Fibroblast of lung (primary cell): ENCODE measurements at regions not wholly inside any gene's neighbourhood (a gene's known extent, or its start where the extent isn't known, plus 50 kb on each side); places are given as distances from the start of the nearest gene placed in this dataset.

Experiments
- EZH2 ChIP-seq: IDR thresholded peaks from 2 replicates; pipeline ENCODE4 v1.5.1; 2012; ENCODE audit warnings: low read length, control low read depth, mild to moderate bottlenecking; ENCODE audit errors: missing control alignments
- TF ChIP-seq, protein P1 (sequence below), 2 donors: IDR thresholded peaks in 1 of 2; conservative IDR thresholded peaks in 1 of 2; 1 replicate in 1 of 2; 2 replicates in 1 of 2; pipeline ENCODE4 v1.5.1; 2011 to 2012; ENCODE audit warnings: low read length in 2 of 2, control low read depth in 1 of 2, inconsistent platforms in 1 of 2, low read depth in 1 of 2, mild to moderate bottlenecking in 1 of 2

DNA sequence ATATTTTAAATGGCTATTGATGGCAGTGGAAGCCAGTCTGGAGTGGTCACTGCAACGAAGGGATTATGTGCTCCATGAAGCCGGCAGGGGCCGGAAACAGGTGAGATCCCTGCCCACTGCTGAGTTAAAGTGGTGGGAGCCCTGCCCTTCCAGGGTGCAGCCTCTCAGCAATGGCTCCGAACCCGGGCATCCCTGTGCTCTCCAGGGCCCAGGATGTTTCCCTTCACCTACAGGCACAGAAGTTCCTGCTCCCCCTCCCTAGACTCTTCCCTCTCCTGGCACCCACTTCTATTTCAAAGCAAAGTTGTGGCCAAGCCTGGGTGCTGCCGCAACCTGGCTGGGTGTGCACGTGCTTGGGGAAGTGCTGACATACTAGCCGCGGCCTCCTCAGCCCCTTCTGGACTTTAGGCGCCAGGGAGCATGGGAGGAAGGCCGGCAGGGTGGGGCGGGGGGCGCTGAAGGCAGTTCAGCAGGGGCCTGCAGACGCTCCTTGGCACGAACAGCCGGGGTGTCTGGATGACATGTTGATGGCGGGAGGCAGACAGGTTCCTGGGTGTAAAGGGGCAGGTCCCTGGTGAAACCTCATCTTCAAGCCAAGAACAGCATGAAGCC is 452.3 kb downstream of the HTR1B start:
- TF ChIP-seq, protein P1, sequence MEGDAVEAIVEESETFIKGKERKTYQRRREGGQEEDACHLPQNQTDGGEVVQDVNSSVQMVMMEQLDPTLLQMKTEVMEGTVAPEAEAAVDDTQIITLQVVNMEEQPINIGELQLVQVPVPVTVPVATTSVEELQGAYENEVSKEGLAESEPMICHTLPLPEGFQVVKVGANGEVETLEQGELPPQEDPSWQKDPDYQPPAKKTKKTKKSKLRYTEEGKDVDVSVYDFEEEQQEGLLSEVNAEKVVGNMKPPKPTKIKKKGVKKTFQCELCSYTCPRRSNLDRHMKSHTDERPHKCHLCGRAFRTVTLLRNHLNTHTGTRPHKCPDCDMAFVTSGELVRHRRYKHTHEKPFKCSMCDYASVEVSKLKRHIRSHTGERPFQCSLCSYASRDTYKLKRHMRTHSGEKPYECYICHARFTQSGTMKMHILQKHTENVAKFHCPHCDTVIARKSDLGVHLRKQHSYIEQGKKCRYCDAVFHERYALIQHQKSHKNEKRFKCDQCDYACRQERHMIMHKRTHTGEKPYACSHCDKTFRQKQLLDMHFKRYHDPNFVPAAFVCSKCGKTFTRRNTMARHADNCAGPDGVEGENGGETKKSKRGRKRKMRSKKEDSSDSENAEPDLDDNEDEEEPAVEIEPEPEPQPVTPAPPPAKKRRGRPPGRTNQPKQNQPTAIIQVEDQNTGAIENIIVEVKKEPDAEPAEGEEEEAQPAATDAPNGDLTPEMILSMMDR (conservative IDR thresholded peaks at IDR 0.05 in 1 of 2, IDR thresholded peaks at IDR 0.05 in 1 of 2; ENCODE audit: low read depth in 1 of 2, low read length in 2 of 2), result no peak
- no peak for TF ChIP-seq EZH2
